ENCODE measurements at regions not wholly inside any gene's neighbourhood (a gene's known extent, or its start where the extent isn't known, plus 50 kb on each side); places are given as distances from the start of the nearest gene placed in this dataset.

DNA sequence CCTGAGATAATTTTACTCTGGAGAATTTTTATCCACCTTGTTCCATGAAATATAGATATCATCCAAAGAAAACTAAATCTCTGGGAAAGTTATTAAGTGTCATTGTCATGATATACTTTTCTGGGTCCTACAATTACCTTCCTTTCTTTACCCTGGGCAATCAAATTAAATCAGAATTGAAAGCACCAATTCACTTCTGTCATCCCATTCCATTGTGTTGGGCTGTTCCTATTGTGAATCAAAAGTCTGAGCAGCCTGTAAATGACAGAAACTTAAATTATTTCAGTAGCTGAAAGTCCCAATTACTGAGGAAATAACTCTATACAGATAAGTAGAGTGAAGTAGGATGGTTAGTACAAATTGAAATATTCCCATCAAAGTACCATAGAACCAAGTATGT lies 1284.2 kb downstream of the EFNB2 start:
- H3K4me3 ChIP-seq (ENCODE audit: low read depth in 1 of 2, low read length in 2 of 2): no peak overlapping the region
- no peaks in the 10 kb centered on the region for H3K79me2 ChIP-seq (ENCODE audit: insufficient read depth, low read length)
- DNase-seq: no peak
- H3K4me2 ChIP-seq (ENCODE audit: insufficient read depth, low read length): no peak overlapping the region
- TF ChIP-seq EZH2 (IDR thresholded peaks at IDR 0.05; ENCODE audit: borderline replicate concordance, low read depth, low read length, severe bottlenecking): no peak
- TF ChIP-seq, protein P1, sequence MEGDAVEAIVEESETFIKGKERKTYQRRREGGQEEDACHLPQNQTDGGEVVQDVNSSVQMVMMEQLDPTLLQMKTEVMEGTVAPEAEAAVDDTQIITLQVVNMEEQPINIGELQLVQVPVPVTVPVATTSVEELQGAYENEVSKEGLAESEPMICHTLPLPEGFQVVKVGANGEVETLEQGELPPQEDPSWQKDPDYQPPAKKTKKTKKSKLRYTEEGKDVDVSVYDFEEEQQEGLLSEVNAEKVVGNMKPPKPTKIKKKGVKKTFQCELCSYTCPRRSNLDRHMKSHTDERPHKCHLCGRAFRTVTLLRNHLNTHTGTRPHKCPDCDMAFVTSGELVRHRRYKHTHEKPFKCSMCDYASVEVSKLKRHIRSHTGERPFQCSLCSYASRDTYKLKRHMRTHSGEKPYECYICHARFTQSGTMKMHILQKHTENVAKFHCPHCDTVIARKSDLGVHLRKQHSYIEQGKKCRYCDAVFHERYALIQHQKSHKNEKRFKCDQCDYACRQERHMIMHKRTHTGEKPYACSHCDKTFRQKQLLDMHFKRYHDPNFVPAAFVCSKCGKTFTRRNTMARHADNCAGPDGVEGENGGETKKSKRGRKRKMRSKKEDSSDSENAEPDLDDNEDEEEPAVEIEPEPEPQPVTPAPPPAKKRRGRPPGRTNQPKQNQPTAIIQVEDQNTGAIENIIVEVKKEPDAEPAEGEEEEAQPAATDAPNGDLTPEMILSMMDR (IDR thresholded peaks at IDR 0.05; ENCODE audit: borderline replicate concordance, extremely low read depth, low read length, poor library complexity, severe bottlenecking): no peak
- H3K36me3 ChIP-seq (ENCODE audit: insufficient read depth, low read length): no peaks in the 10 kb centered on the region
- no peak overlapping the region for H3K27ac ChIP-seq (ENCODE audit: low read length)
- H3K9me3 ChIP-seq (ENCODE audit: insufficient read depth, low read length, severe bottlenecking): no peaks in the 10 kb centered on the region
- no peaks in the 10 kb centered on the region for H3K4me1 ChIP-seq (ENCODE audit: insufficient read depth, low read length)
- H4K20me1 ChIP-seq (ENCODE audit: insufficient read depth, low read length): no peaks in the 10 kb centered on the region
- no peak for ATAC-seq (ENCODE audit: insufficient read depth, low read depth)
- no peaks in the 10 kb centered on the region for H3K27me3 ChIP-seq (ENCODE audit: insufficient read depth, low read length, poor library complexity)
- H3K9ac ChIP-seq (ENCODE audit: low read depth, low read length): no peak overlapping the region
- H2AFZ ChIP-seq (ENCODE audit: low read depth, low read length): no peak overlapping the region

DNA sequence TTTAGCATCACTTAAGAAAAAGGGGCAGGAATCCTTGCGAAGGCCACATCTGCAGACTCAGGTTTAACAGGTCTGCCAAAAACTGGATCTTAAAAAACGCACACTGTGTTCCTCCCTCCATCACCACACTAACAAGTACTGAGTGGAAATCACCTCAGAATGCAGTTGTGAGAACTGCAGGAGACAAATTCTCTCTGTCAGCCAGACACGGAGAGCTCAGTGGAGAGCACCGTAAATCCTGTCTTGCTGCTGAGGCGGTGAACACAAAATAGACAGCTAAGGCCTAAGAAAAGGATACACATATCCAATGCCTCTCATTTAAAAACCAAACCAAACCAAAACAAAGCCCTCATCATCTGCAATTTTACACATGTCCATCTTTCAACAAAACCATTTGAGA lies 1287.6 kb downstream of the EFNB2 start:
- TF ChIP-seq, protein P1 (IDR thresholded peaks at IDR 0.05; ENCODE audit: borderline replicate concordance, extremely low read depth, low read length, poor library complexity, severe bottlenecking): no peak
- TF ChIP-seq EZH2 (IDR thresholded peaks at IDR 0.05; ENCODE audit: borderline replicate concordance, low read depth, low read length, severe bottlenecking): no peak
- H3K9me3 ChIP-seq (ENCODE audit: insufficient read depth, low read length, severe bottlenecking): no peaks in the 10 kb centered on the region
- H3K4me3 ChIP-seq (ENCODE audit: low read depth in 1 of 2, low read length in 2 of 2): no peak overlapping the region
- H3K4me2 ChIP-seq (ENCODE audit: insufficient read depth, low read length): no peak overlapping the region
- DNase-seq (no peak), ATAC-seq (ENCODE audit: insufficient read depth, low read depth) (no peak)
- H3K36me3 ChIP-seq (ENCODE audit: insufficient read depth, low read length): no peaks in the 10 kb centered on the region
- peak overlapping the region; percentile 51; the same call in 1 of the 2 replicates for H2AFZ ChIP-seq (ENCODE audit: low read depth, low read length)
- H3K4me1 ChIP-seq (ENCODE audit: insufficient read depth, low read length): no peaks in the 10 kb centered on the region
- no peaks in the 10 kb centered on the region for H3K27me3 ChIP-seq (ENCODE audit: insufficient read depth, low read length, poor library complexity)
- no peaks in the 10 kb centered on the region for H4K20me1 ChIP-seq (ENCODE audit: insufficient read depth, low read length)
- no peaks in the 10 kb centered on the region for H3K79me2 ChIP-seq (ENCODE audit: insufficient read depth, low read length)
- no peak overlapping the region for H3K27ac ChIP-seq (ENCODE audit: low read length)
- H3K9ac ChIP-seq (ENCODE audit: low read depth, low read length): no peak overlapping the region

DNA sequence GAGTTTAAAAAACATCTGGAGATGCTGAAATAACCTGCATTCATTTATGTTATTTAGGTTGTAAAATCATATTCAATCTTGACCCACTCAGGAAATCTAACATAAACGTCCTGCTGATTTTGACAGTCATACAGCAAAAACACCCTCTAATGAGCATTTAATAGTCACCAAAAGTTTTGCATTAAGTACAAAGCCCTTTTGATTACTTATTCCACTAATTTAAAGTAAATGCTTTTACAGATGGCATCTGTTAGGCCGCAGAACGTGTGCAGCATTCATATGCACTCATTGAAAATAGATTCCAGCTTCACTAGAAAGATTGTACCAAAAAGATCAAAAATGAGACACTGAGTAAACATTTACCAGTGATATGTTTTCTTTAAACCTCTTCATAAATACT lies 1295.1 kb downstream of the EFNB2 start:
- Histone ChIP-seq H3K9ac (ENCODE audit: low read depth, low read length) (no peak overlapping the region), H3K9me3 (ENCODE audit: insufficient read depth, low read length, severe bottlenecking) (no peaks in the 10 kb centered on the region), H3K79me2 (ENCODE audit: insufficient read depth, low read length) (no peaks in the 10 kb centered on the region), H3K4me3 (ENCODE audit: low read depth in 1 of 2, low read length in 2 of 2) (no peak overlapping the region), H4K20me1 (ENCODE audit: insufficient read depth, low read length) (no peaks in the 10 kb centered on the region), H2AFZ (ENCODE audit: low read depth, low read length) (0 out of 2 replicates have a peak overlapping the region, but pooled peaks have one; percentile 11), H3K4me2 (ENCODE audit: insufficient read depth, low read length) (no peak overlapping the region), H3K27me3 (ENCODE audit: insufficient read depth, low read length, poor library complexity) (no peaks in the 10 kb centered on the region), H3K27ac (ENCODE audit: low read length) (no peak overlapping the region), H3K36me3 (ENCODE audit: insufficient read depth, low read length) (no peaks in the 10 kb centered on the region), H3K4me1 (ENCODE audit: insufficient read depth, low read length) (no peaks in the 10 kb centered on the region)
- no peak for DNase-seq
- ATAC-seq (ENCODE audit: insufficient read depth, low read depth): no peak
- TF ChIP-seq, protein P1 (IDR thresholded peaks at IDR 0.05; ENCODE audit: borderline replicate concordance, extremely low read depth, low read length, poor library complexity, severe bottlenecking): no peak

DNA sequence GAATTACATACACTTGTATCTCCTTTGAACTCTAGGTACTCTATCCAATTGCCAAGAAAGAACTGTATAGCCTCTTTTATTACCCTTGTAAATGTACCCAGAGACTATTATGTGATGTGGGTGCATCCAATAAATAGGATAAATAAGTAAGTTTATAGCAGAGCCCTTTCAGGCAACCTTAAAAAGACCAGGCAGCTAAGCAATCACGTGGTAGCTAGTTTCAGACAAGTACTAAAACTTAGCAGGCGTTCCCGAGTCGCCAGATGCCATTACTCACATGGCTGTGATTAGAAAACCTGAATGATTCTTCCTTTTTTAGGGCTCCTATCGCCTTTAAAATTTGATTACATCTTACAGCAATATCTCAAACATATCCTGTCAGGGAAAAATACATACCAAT lies 1303.0 kb downstream of the EFNB2 start:
- Histone ChIP-seq H3K27ac (ENCODE audit: low read length) (no peak overlapping the region), H3K4me3 (ENCODE audit: low read depth in 1 of 2, low read length in 2 of 2) (no peak overlapping the region), H3K4me2 (ENCODE audit: insufficient read depth, low read length) (no peak overlapping the region), H3K79me2 (ENCODE audit: insufficient read depth, low read length) (no peaks in the 10 kb centered on the region), H4K20me1 (ENCODE audit: insufficient read depth, low read length) (no peaks in the 10 kb centered on the region), H3K9me3 (ENCODE audit: insufficient read depth, low read length, severe bottlenecking) (peaks cover 4% of the 10 kb centered on the region), H3K36me3 (ENCODE audit: insufficient read depth, low read length) (no peaks in the 10 kb centered on the region), H2AFZ (ENCODE audit: low read depth, low read length) (no peak overlapping the region), H3K4me1 (ENCODE audit: insufficient read depth, low read length) (no peaks in the 10 kb centered on the region), H3K27me3 (ENCODE audit: insufficient read depth, low read length, poor library complexity) (no peaks in the 10 kb centered on the region), H3K9ac (ENCODE audit: low read depth, low read length) (no peak overlapping the region)
- TF ChIP-seq, protein P1 (IDR thresholded peaks at IDR 0.05; ENCODE audit: borderline replicate concordance, extremely low read depth, low read length, poor library complexity, severe bottlenecking): no peak
- TF ChIP-seq EZH2 (IDR thresholded peaks at IDR 0.05; ENCODE audit: borderline replicate concordance, low read depth, low read length, severe bottlenecking): no peak
- ATAC-seq (ENCODE audit: insufficient read depth, low read depth): no peak
- DNase-seq: no peak
